Thyroid gland (tissue), 4 donors: ENCODE measurements at regions not wholly inside any gene's neighbourhood (a gene's known extent, or its start where the extent isn't known, plus 50 kb on each side); places are given as distances from the start of the nearest gene placed in this dataset.

Experiments
- DNase-seq, 2 donors: peaks; one replicate each; pipeline ENCODE4 v3.0.0-alpha.2; 2019
- H3K27ac ChIP-seq, 3 donors: fragments of 200-600 bp; sonication (generic); 1 replicate in 2 of 3; 2 replicates in 1 of 3; pipeline ENCODE4 v1.5.1; 2016 to 2019; ENCODE audit warnings: mild to moderate bottlenecking in 1 of 3, moderate library complexity in 1 of 3
- H3K27me3 ChIP-seq: fragments of 200-600 bp; sonication (generic); one replicate; pipeline ENCODE4 v1.5.1; 2019
- H3K36me3 ChIP-seq, 2 donors: fragments of 200-600 bp; sonication (generic); one replicate each; pipeline ENCODE4 v1.5.1; 2016 to 2019
- H3K4me1 ChIP-seq, 2 donors: fragments of 200-600 bp; sonication (generic); one replicate each; pipeline ENCODE4 v1.5.1; 2017 to 2019
- H3K4me3 ChIP-seq, 3 donors: fragments of 200-600 bp; sonication (generic); replicated peaks in 1 of 3; 1 replicate in 2 of 3; 2 replicates in 1 of 3; pipeline ENCODE4 v1.5.1; 2016; ENCODE audit warnings: mild to moderate bottlenecking in 1 of 3
- H3K9me3 ChIP-seq: fragments of 200-600 bp; sonication (generic); one replicate; pipeline ENCODE4 v1.5.1; 2017
- CTCF ChIP-seq, 6 experiments: fragments of 200-600 bp in 3 of 6; fragments of 450-650 bp in 3 of 6; sonication (generic) in 3 of 6; IDR thresholded peaks; one replicate each; pipeline ENCODE4 v1.5.1; 2016 to 2019; ENCODE audit warnings: antibody characterized with exemption in 6 of 6, mild to moderate bottlenecking in 2 of 6, inconsistent platforms in 1 of 6, moderate library complexity in 1 of 6
- POLR2A ChIP-seq, 2 donors: fragments of 450-650 bp; IDR thresholded peaks; one replicate each; pipeline ENCODE4 v1.6.1; 2017; ENCODE audit warnings: antibody characterized with exemption in 2 of 2, mild to moderate bottlenecking in 2 of 2, moderate library complexity in 1 of 2
- WGBS, 2 donors: methylation state at CpG; one replicate each; pipeline ENCODE4 v1.1.5; 2017; 5-methylcytosine and 5-hydroxymethylcytosine counted together
- intact Hi-C: fragments of 100-400 bp; cut with DNase I; formaldehyde crosslinking; loops from one replicate; pipeline ENCODE4 v1.15.1; 2023

- intact Hi-C loops = no loop called here
- Histone ChIP-seq H3K4me1 (no peaks in the 10 kb centered on the region), H3K27ac (no peak overlapping the region), H3K36me3 (no peaks in the 10 kb centered on the region), H3K27me3 (no peaks in the 10 kb centered on the region), H3K4me3 (no peak overlapping the region), H3K9me3 (no peaks in the 10 kb centered on the region)
- no peak for DNase-seq
- 84 to 90% methylated on average over 7 of the region's 7 CpGs for WGBS, 2 donors
- no peak for TF ChIP-seq POLR2A (IDR thresholded peaks at IDR 0.05)
- TF ChIP-seq CTCF (IDR thresholded peaks at IDR 0.05) = no peak
These were observed 355.7 kb upstream of the TMPRSS15 start for GRCh38 chr21:18759267-18759666.

- intact Hi-C loops = no loop called here
- Histone ChIP-seq H3K27ac (no peak overlapping the region), H3K4me1 (no peaks in the 10 kb centered on the region), H3K27me3 (no peaks in the 10 kb centered on the region), H3K4me3 (no peak overlapping the region), H3K36me3 (no peaks in the 10 kb centered on the region), H3K9me3 (no peaks in the 10 kb centered on the region)
- TF ChIP-seq CTCF (IDR thresholded peaks at IDR 0.05) (no peak), POLR2A (IDR thresholded peaks at IDR 0.05) (no peak)
- 93 to 96% methylated on average over 17 of the region's 17 CpGs for WGBS, 2 donors
- DNase-seq = no peak
These were observed 356.2 kb upstream of the TMPRSS15 start for GRCh38 chr21:18759751-18760161.

- H3K4me1 ChIP-seq = no peaks in the 10 kb centered on the region
- 83 to 85% methylated on average over 5 of the region's 5 CpGs for WGBS, 2 donors
- H3K4me3 ChIP-seq = no peak overlapping the region
- DNase-seq = no peak
- intact Hi-C loops = no loop called here
- H3K27me3 ChIP-seq = no peaks in the 10 kb centered on the region
- H3K36me3 ChIP-seq = no peaks in the 10 kb centered on the region
- no peaks in the 10 kb centered on the region for H3K9me3 ChIP-seq
- no peak for TF ChIP-seq CTCF (IDR thresholded peaks at IDR 0.05)
- no peak for TF ChIP-seq POLR2A (IDR thresholded peaks at IDR 0.05)
- no peak overlapping the region for H3K27ac ChIP-seq
These were observed 356.7 kb upstream of the TMPRSS15 start for GRCh38 chr21:18760247-18760646.

GRCh38 chr21:18764720-18765119 lies 361.1 kb upstream of the TMPRSS15 start:
- intact Hi-C loops = no loop called here
- WGBS, 2 donors = 90 to 95% methylated on average over 15 of the region's 15 CpGs
- TF ChIP-seq POLR2A (IDR thresholded peaks at IDR 0.05) = no peak
- H3K36me3 ChIP-seq = no peaks in the 10 kb centered on the region
- no peaks in the 10 kb centered on the region for H3K9me3 ChIP-seq
- DNase-seq = no peak
- no peaks in the 10 kb centered on the region for H3K4me1 ChIP-seq
- H3K4me3 ChIP-seq = no peak overlapping the region
- H3K27ac ChIP-seq = no peak overlapping the region
- H3K27me3 ChIP-seq = no peaks in the 10 kb centered on the region

- WGBS, 2 donors = 74 to 86% methylated on average over 2 of the region's 2 CpGs
- H3K4me1 ChIP-seq = no peaks in the 10 kb centered on the region
- intact Hi-C loops = no loop called here
- no peak for DNase-seq
- no peaks in the 10 kb centered on the region for H3K36me3 ChIP-seq
- H3K4me3 ChIP-seq = no peak overlapping the region
- no peak overlapping the region for H3K27ac ChIP-seq
- no peaks in the 10 kb centered on the region for H3K27me3 ChIP-seq
- TF ChIP-seq CTCF (IDR thresholded peaks at IDR 0.05) (no peak), POLR2A (IDR thresholded peaks at IDR 0.05) (no peak)
- no peaks in the 10 kb centered on the region for H3K9me3 ChIP-seq
These were observed 366.0 kb upstream of the TMPRSS15 start for GRCh38 chr21:18769599-18769998.

GRCh38 chr21:18771845-18772380 lies 368.3 kb upstream of the TMPRSS15 start:
- no peak overlapping the region for H3K27ac ChIP-seq
- WGBS, 2 donors = 80% methylated on average over 4 of the region's 4 CpGs
- H3K4me3 ChIP-seq = no peak overlapping the region
- no peak for DNase-seq
- H3K9me3 ChIP-seq = no peaks in the 10 kb centered on the region
- H3K4me1 ChIP-seq = no peaks in the 10 kb centered on the region
- H3K27me3 ChIP-seq = no peaks in the 10 kb centered on the region
- H3K36me3 ChIP-seq = no peaks in the 10 kb centered on the region
- intact Hi-C loops = no loop called here
- no peak for TF ChIP-seq CTCF (IDR thresholded peaks at IDR 0.05)
- no peak for TF ChIP-seq POLR2A (IDR thresholded peaks at IDR 0.05)
